ENCODE measurements at regions not wholly inside any gene's neighbourhood (a gene's known extent, or its start where the extent isn't known, plus 50 kb on each side); places are given as distances from the start of the nearest gene placed in this dataset.

DNA sequence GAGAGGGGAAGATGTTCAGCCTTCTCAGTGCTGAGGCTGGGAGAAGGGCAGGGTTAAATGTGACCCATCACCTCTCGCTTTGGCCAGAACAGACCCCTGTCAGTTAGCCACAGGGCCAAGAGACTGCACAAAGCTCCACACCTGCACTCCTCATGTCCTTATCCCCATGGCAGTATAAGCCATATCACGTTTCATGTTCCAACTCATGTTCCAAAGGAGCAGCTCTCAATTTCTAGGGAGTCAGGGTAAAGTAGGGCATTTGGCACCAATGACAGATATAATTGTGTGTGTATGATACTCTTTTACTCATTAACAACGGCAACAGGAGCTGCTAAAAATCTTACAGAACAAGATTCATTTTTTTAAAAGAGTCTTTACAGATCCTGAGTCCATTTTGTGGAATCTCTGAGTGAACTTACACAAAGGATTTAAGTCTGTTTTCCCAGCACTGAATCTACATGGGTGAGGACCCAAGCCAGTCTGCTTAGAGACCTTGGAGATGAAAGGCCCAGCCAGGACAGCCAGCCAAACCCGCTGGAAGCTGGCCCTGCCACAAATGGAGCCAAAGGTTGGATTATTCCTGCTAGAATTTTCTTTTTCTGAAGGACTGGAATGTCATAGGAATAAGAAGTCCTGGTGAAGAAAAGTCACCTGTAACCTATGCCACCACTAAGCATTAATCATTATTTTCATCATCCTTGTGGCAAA is 129.1 kb upstream of the SMAD1 start:
- TF ChIP-seq EZH2 (IDR thresholded peaks at IDR 0.05; ENCODE audit: low read length, unreplicated experiment), result no peak
- TF ChIP-seq, protein P1, sequence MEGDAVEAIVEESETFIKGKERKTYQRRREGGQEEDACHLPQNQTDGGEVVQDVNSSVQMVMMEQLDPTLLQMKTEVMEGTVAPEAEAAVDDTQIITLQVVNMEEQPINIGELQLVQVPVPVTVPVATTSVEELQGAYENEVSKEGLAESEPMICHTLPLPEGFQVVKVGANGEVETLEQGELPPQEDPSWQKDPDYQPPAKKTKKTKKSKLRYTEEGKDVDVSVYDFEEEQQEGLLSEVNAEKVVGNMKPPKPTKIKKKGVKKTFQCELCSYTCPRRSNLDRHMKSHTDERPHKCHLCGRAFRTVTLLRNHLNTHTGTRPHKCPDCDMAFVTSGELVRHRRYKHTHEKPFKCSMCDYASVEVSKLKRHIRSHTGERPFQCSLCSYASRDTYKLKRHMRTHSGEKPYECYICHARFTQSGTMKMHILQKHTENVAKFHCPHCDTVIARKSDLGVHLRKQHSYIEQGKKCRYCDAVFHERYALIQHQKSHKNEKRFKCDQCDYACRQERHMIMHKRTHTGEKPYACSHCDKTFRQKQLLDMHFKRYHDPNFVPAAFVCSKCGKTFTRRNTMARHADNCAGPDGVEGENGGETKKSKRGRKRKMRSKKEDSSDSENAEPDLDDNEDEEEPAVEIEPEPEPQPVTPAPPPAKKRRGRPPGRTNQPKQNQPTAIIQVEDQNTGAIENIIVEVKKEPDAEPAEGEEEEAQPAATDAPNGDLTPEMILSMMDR (conservative IDR thresholded peaks at IDR 0.05; ENCODE audit: low read depth, low read length), result no peak

All from PC-3 (cell line).